Spinal cord (tissue), 9 donors: ENCODE measurements at regions not wholly inside any gene's neighbourhood (a gene's known extent, or its start where the extent isn't known, plus 50 kb on each side); places are given as distances from the start of the nearest gene placed in this dataset.

Experiments
- DNase-seq, 6 donors: peaks; one replicate each; pipeline versions ENCODE4 v3.0.0 to v3.0.0-alpha.2; 2013 to 2015; ENCODE audit warnings: low spot score in 6 of 6, low read depth in 4 of 6
- H3K27ac ChIP-seq: one replicate; pipeline ENCODE4 v1.5.1; 2013; ENCODE audit warnings: low read depth, low read length, control low read depth
- H3K27me3 ChIP-seq: one replicate; pipeline ENCODE4 v1.6.1; 2013; ENCODE audit warnings: low read length; ENCODE audit not compliant: control insufficient read depth, insufficient read depth
- H3K36me3 ChIP-seq: one replicate; pipeline ENCODE4 v1.6.1; 2013; ENCODE audit warnings: low read length; ENCODE audit not compliant: control insufficient read depth, insufficient read depth
- H3K4me1 ChIP-seq: one replicate; pipeline ENCODE4 v1.6.1; 2013; ENCODE audit warnings: low read length; ENCODE audit not compliant: control insufficient read depth, insufficient read depth
- H3K4me3 ChIP-seq: one replicate; pipeline ENCODE4 v1.5.1; 2013; ENCODE audit warnings: low read depth, low read length, control low read depth
- H3K9me3 ChIP-seq: one replicate; pipeline ENCODE4 v1.6.1; 2013; ENCODE audit warnings: low read length; ENCODE audit not compliant: control insufficient read depth, insufficient read depth
- WGBS: methylation state at CpG from one replicate; pipeline ENCODE4 v1.1.5; 2013; ENCODE audit warnings: missing lambda C conversion rate; ENCODE audit not compliant: insufficient coverage; 5-methylcytosine and 5-hydroxymethylcytosine counted together
- donor health status: healthy.

GRCh38 chr18:25516747-25517498, 165.0 kb upstream of the ZNF521 start:
- H3K4me3 ChIP-seq: no peak overlapping the region
- H3K27me3 ChIP-seq: no peaks in the 10 kb centered on the region
- H3K27ac ChIP-seq: no peak overlapping the region
- DNase-seq: no peak
- H3K9me3 ChIP-seq: no peaks in the 10 kb centered on the region
- no peaks in the 10 kb centered on the region for H3K36me3 ChIP-seq
- 77% methylated on average over 5 of the region's 7 CpGs for WGBS
- H3K4me1 ChIP-seq: no peaks in the 10 kb centered on the region

DNA sequence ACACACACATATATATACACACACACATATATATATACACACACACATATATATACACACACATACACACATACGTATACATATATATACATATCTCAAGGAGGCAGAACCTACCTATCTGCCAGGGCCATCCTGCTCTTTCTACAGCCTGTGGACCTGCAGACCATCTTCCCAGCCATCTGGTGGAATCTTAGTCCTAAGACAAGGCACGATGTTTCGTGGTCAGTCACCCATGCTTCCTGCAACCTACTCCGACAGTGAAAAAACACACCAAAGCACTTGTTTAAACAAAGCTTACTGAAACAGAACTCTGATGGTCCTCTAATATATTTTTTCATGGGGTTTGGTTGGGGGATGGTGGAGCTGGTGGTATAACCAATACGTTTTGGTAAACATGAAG, 164.2 kb upstream of the ZNF521 start:
- H3K27me3 ChIP-seq: no peaks in the 10 kb centered on the region
- H3K4me3 ChIP-seq: no peak overlapping the region
- no peak for DNase-seq
- no peak overlapping the region for H3K27ac ChIP-seq
- no peaks in the 10 kb centered on the region for H3K9me3 ChIP-seq
- H3K36me3 ChIP-seq: no peaks in the 10 kb centered on the region
- 42% methylated on average over 2 of the region's 5 CpGs for WGBS
- no peaks in the 10 kb centered on the region for H3K4me1 ChIP-seq

DNA sequence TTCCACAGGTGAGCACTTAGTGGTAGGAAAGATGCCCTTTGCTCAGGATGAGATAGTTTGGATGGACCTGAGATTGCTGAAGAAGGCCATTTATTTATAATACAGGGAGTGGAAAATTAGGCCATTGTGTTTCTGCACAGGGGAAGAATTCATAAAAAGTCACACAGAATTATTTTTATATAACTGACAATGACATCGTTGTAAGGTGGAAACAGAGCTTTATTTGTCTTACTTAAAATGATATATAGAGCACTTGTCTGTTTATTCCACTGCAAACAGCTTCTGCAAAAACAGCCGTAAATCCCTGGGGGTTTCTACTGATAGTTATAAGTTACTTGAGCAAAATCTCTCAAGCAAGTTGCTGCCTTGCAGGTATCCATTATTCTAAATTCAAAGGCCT, 158.1 kb upstream of the ZNF521 start:
- H3K9me3 ChIP-seq: no peaks in the 10 kb centered on the region
- no peaks in the 10 kb centered on the region for H3K27me3 ChIP-seq
- WGBS: no CpG with 5 or more reads among the region's 2 CpGs
- no peak overlapping the region for H3K4me3 ChIP-seq
- H3K36me3 ChIP-seq: no peaks in the 10 kb centered on the region
- peak in 1 of 6 donors; percentile 72 for DNase-seq
- no peak overlapping the region for H3K27ac ChIP-seq
- no peaks in the 10 kb centered on the region for H3K4me1 ChIP-seq

GRCh38 chr18:25503567-25504081, 151.7 kb upstream of the ZNF521 start:
- Histone ChIP-seq H3K27ac (no peak overlapping the region), H3K4me1 (peaks cover 3% of the 10 kb centered on the region), H3K36me3 (no peaks in the 10 kb centered on the region), H3K27me3 (no peaks in the 10 kb centered on the region), H3K9me3 (no peaks in the 10 kb centered on the region), H3K4me3 (peak overlapping the region; percentile 52)
- WGBS: 8% methylated on average over 6 of the region's 11 CpGs
- DNase-seq: peak; percentile 52 to 96 (median 65)

- DNase-seq: no peak
- WGBS: no CpG with 5 or more reads among the region's 2 CpGs
- Histone ChIP-seq H3K4me1 (no peaks in the 10 kb centered on the region), H3K4me3 (no peak overlapping the region), H3K27ac (no peak overlapping the region), H3K27me3 (no peaks in the 10 kb centered on the region), H3K9me3 (no peaks in the 10 kb centered on the region), H3K36me3 (no peaks in the 10 kb centered on the region)
Observed at GRCh38 chr18:25497151-25497794, 145.3 kb upstream of the ZNF521 start.

DNA sequence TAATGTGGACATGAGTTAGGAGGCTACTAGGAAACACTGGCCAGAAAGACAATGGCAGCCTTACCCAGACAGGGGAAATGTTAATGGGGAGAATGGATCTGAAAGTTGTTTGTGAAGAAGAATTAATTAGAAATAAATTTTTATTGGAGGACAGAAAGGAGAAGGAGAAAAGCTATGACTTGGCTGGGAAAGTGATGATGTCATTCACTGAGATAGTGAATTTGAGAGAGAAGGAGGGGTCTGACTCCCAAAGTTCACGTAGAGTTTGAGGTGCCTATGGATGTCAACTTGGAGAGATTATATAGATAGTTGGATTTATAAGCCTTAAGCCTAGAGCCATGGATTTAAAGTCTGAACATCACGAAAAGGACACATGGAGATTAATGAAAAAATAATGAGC, 144.6 kb upstream of the ZNF521 start:
- DNase-seq: no peak
- Histone ChIP-seq H3K27ac (no peak overlapping the region), H3K27me3 (no peaks in the 10 kb centered on the region), H3K9me3 (no peaks in the 10 kb centered on the region), H3K4me1 (no peaks in the 10 kb centered on the region), H3K36me3 (no peaks in the 10 kb centered on the region), H3K4me3 (no peak overlapping the region)
- WGBS: 88% methylated on average over 2 of the region's 2 CpGs

GRCh38 chr18:25495606-25496005, 143.6 kb upstream of the ZNF521 start:
- H3K27me3 ChIP-seq: no peaks in the 10 kb centered on the region
- no peak overlapping the region for H3K4me3 ChIP-seq
- no peak overlapping the region for H3K27ac ChIP-seq
- no peak for DNase-seq
- H3K4me1 ChIP-seq: no peaks in the 10 kb centered on the region
- WGBS: no CpG with 5 or more reads among the region's 1 CpG
- no peaks in the 10 kb centered on the region for H3K9me3 ChIP-seq
- H3K36me3 ChIP-seq: no peaks in the 10 kb centered on the region

DNA sequence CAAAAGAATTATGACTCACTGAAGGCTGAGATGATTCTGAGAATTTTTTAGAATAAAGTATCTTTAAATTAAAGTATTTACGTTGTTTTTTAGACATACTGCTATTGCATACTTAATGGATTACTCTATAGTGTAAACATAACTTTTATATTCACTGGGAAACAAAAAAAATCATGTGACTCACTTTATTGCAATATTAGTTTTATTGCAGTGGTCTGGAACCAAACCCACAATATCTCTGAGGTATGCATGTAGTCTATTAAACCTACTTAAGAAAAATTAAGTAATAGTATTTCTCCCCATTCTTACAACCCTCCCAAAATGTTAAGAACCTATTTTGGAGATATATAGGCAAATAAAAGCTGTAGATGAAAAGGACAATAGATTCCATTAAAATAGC, 142.9 kb upstream of the ZNF521 start:
- no CpG with 5 or more reads among the region's 1 CpG for WGBS
- Histone ChIP-seq H3K9me3 (no peaks in the 10 kb centered on the region), H3K4me3 (no peak overlapping the region), H3K27me3 (no peaks in the 10 kb centered on the region), H3K27ac (no peak overlapping the region), H3K4me1 (no peaks in the 10 kb centered on the region), H3K36me3 (no peaks in the 10 kb centered on the region)
- no peak for DNase-seq

DNA sequence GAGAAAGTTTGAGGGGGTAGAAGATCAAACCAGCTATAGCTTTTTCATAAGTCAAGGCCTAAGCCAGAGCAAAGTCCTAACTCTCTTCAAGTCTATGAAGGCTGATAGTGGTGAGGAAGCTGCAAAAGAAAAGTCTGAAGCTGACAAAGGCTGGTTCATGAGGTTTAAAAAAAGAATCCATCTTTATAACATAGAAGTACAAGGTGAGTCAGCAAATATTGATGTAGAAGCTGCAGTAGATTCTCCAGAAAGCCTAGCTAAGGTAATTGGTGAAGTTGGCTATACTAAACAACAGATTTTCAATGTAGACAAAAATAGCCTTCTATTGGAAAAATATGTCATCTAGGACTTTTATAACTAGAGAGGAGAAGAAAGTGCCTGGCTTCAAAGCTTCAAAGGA, 141.4 kb upstream of the ZNF521 start:
- no peak for DNase-seq
- H3K4me1 ChIP-seq: no peaks in the 10 kb centered on the region
- no peaks in the 10 kb centered on the region for H3K9me3 ChIP-seq
- H3K27ac ChIP-seq: no peak overlapping the region
- no peaks in the 10 kb centered on the region for H3K27me3 ChIP-seq
- H3K36me3 ChIP-seq: no peaks in the 10 kb centered on the region
- no peak overlapping the region for H3K4me3 ChIP-seq

DNA sequence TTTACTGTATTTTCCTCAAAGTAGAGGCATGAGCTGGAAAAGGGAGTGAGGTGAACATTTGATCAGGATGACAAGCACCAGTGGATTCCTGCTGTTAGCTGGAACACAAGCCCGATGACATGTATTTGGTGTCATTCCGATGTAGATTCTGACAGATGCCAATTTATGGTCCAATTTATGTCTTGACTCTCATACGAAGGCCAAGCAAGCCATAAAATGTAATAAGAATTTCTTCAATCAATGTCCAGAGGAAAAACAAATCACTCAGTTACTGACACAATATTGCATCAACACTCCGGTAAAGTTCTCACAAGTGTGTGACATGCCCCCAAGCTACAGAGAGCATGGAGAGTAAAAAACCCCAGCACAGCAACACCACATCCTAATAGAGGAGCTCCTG, 138.3 kb upstream of the ZNF521 start:
- Histone ChIP-seq H3K4me1 (no peaks in the 10 kb centered on the region), H3K36me3 (no peaks in the 10 kb centered on the region), H3K9me3 (no peaks in the 10 kb centered on the region), H3K27ac (no peak overlapping the region), H3K27me3 (no peaks in the 10 kb centered on the region), H3K4me3 (no peak overlapping the region)
- DNase-seq: peak in 1 of 6 donors; percentile 28
- WGBS: 68% methylated on average over 2 of the region's 4 CpGs
